H9 (cell line): ENCODE measurements at regions not wholly inside any gene's neighbourhood (a gene's known extent, or its start where the extent isn't known, plus 50 kb on each side); places are given as distances from the start of the nearest gene placed in this dataset.

Experiments used
- DNase-seq: peaks from one replicate; pipeline ENCODE4 v3.0.0-alpha.2; 2017
- H2AFZ ChIP-seq: one replicate; pipeline ENCODE4 v1.6.1; 2013; ENCODE audit warnings: mild to moderate bottlenecking, low read length, control low read depth, moderate library complexity
- H2AK5ac ChIP-seq: 2 replicates; pipeline ENCODE4 v1.6.1; 2013; ENCODE audit warnings: low read length, control low read depth, mixed read lengths; ENCODE audit not compliant: insufficient read length
- H2BK120ac ChIP-seq: one replicate; pipeline ENCODE4 v1.6.1; 2013; ENCODE audit warnings: low read depth, mild to moderate bottlenecking, low read length, control low read depth, inconsistent platforms; ENCODE audit not compliant: poor library complexity, severe bottlenecking
- H2BK12ac ChIP-seq: 2 replicates; pipeline ENCODE4 v1.6.1; 2013; ENCODE audit warnings: low read length, control low read depth, mixed read lengths, low read depth; ENCODE audit not compliant: insufficient read length
- H2BK15ac ChIP-seq: 2 replicates; pipeline ENCODE4 v1.6.1; 2013; ENCODE audit warnings: low read depth, low read length, control low read depth
- H2BK20ac ChIP-seq: one replicate; pipeline ENCODE4 v1.6.1; 2013; ENCODE audit warnings: low read depth, mild to moderate bottlenecking, low read length, control low read depth, inconsistent platforms; ENCODE audit not compliant: poor library complexity, severe bottlenecking
- H2BK5ac ChIP-seq: 2 replicates; pipeline ENCODE4 v1.6.1; 2013; ENCODE audit warnings: low read length, control low read depth, mixed read lengths; ENCODE audit not compliant: insufficient read length
- H3K14ac ChIP-seq: 2 replicates; pipeline ENCODE4 v1.6.1; 2013; ENCODE audit warnings: low read length, control low read depth; ENCODE audit not compliant: insufficient read depth
- H3K18ac ChIP-seq: 2 replicates; pipeline ENCODE4 v1.6.1; 2013; ENCODE audit warnings: low read depth, mild to moderate bottlenecking, mixed read lengths, low read length, control low read depth; ENCODE audit not compliant: insufficient read length
- H3K23ac ChIP-seq: 2 replicates; pipeline ENCODE4 v1.6.1; 2013; ENCODE audit warnings: low read length, control low read depth, mixed read lengths, low read depth; ENCODE audit not compliant: insufficient read length
- H3K23me2 ChIP-seq: 2 replicates; pipeline ENCODE4 v1.6.1; 2013; ENCODE audit warnings: low read depth, mild to moderate bottlenecking, mixed read lengths, low read length, control low read depth; ENCODE audit not compliant: insufficient read length, poor library complexity, severe bottlenecking
- H3K27ac ChIP-seq: 2 replicates; pipeline ENCODE4 v1.5.1; 2013; ENCODE audit warnings: low read length, control low read depth, mixed read lengths, low read depth; ENCODE audit not compliant: insufficient read length
- H3K27me3 ChIP-seq: 2 replicates; pipeline ENCODE4 v1.6.1; 2013; ENCODE audit warnings: low read length, control low read depth, inconsistent platforms; ENCODE audit not compliant: insufficient read depth
- H3K4ac ChIP-seq: 2 replicates; pipeline ENCODE4 v1.6.1; 2013; ENCODE audit warnings: low read depth, mild to moderate bottlenecking, control low read depth, inconsistent platforms, low read length, moderate library complexity
- H3K4me1 ChIP-seq: 2 replicates; pipeline ENCODE4 v1.6.1; 2013; ENCODE audit warnings: low read length, control low read depth, inconsistent platforms; ENCODE audit not compliant: insufficient read depth
- H3K4me2 ChIP-seq: 2 replicates; pipeline ENCODE4 v1.6.1; 2013; ENCODE audit warnings: low read length, control low read depth, mixed read lengths; ENCODE audit not compliant: insufficient read length, insufficient read depth
- H3K56ac ChIP-seq: 2 replicates; pipeline ENCODE4 v1.6.1; 2013; ENCODE audit warnings: low read depth, mild to moderate bottlenecking, mixed read lengths, low read length, control low read depth; ENCODE audit not compliant: insufficient read length
- H3K79me1 ChIP-seq: 2 replicates; pipeline ENCODE4 v1.6.1; 2013; ENCODE audit warnings: low read depth, mild to moderate bottlenecking, moderate library complexity, low read length, control low read depth, inconsistent platforms; ENCODE audit not compliant: insufficient read depth, poor library complexity, severe bottlenecking
- H3K79me2 ChIP-seq: 2 replicates; pipeline ENCODE4 v1.6.1; 2013; ENCODE audit warnings: low read length, control low read depth, inconsistent platforms; ENCODE audit not compliant: insufficient read depth
- H3K9ac ChIP-seq: 2 replicates; pipeline ENCODE4 v1.6.1; 2013; ENCODE audit warnings: low read length, control low read depth, mixed read lengths; ENCODE audit not compliant: insufficient read length; ENCODE audit errors: extremely low read depth
- H3K9me3 ChIP-seq: one replicate; pipeline ENCODE4 v1.6.1; 2013; ENCODE audit warnings: low read depth, low read length, inconsistent platforms; ENCODE audit not compliant: control insufficient read depth
- H3T11ph ChIP-seq: one replicate; pipeline ENCODE4 v1.6.1; 2013; ENCODE audit warnings: mild to moderate bottlenecking, low read length, control low read depth, inconsistent platforms
- H4K20me1 ChIP-seq: one replicate; pipeline ENCODE4 v1.6.1; 2013; ENCODE audit not compliant: control insufficient read depth, insufficient read length, insufficient read depth
- H4K5ac ChIP-seq: 2 replicates; pipeline ENCODE4 v1.6.1; 2013; ENCODE audit warnings: low read depth, mild to moderate bottlenecking, mixed read lengths, low read length, control low read depth; ENCODE audit not compliant: insufficient read length
- H4K8ac ChIP-seq: replicated peaks from 2 replicates; pipeline ENCODE4 v1.6.1; 2013; ENCODE audit warnings: low read length, control low read depth, mixed read lengths, low read depth; ENCODE audit not compliant: insufficient read length
- H4K91ac ChIP-seq: 2 replicates; pipeline ENCODE4 v1.6.1; 2013; ENCODE audit warnings: low read depth, mild to moderate bottlenecking, moderate library complexity, mixed read lengths, low read length, control low read depth; ENCODE audit not compliant: insufficient read length
- H3K27ac Mint-ChIP-seq, 3 experiments: 2 replicates in 2 of 3; 3 replicates in 1 of 3; pipeline ENCODE4 v1.8.0; 2020 to 2021; ENCODE audit warnings: mixed read lengths in 3 of 3, mild to moderate bottlenecking in 1 of 3, moderate library complexity in 1 of 3
- H3K27me3 Mint-ChIP-seq: 2 replicates; pipeline ENCODE4 v1.8.0; 2021; ENCODE audit warnings: low read depth, mild to moderate bottlenecking, moderate library complexity, mixed read lengths
- H3K36me3 Mint-ChIP-seq, 3 experiments: 2 replicates in 2 of 3; 3 replicates in 1 of 3; pipeline ENCODE4 v1.8.0; 2020 to 2021; ENCODE audit warnings: low read depth in 3 of 3, mixed read lengths in 3 of 3; ENCODE audit not compliant: insufficient read depth in 1 of 3
- H3K4me1 Mint-ChIP-seq, 2 experiments: 2 replicates each; pipeline ENCODE4 v1.8.0; 2020; ENCODE audit warnings: mixed read lengths in 2 of 2
- H3K4me3 Mint-ChIP-seq, 2 experiments: 2 replicates in 1 of 2; 3 replicates in 1 of 2; pipeline ENCODE4 v1.8.0; 2020 to 2021; ENCODE audit warnings: mild to moderate bottlenecking in 2 of 2, mixed read lengths in 2 of 2, moderate library complexity in 1 of 2
- H3K9me3 Mint-ChIP-seq, 2 experiments: 2 replicates in 1 of 2; 3 replicates in 1 of 2; pipeline ENCODE4 v1.8.0; 2020; ENCODE audit warnings: mild to moderate bottlenecking in 2 of 2, mixed read lengths in 2 of 2, moderate library complexity in 1 of 2
- CTCF ChIP-seq: fragments of 200-600 bp; sonication (generic); conservative IDR thresholded peaks from 3 replicates; pipeline ENCODE4 v1.8.0; 2021; ENCODE audit warnings: antibody characterized with exemption, mild to moderate bottlenecking
- WGBS: extraction: QIAGEN DNeasy Blood & Tissue Kit; methylation state at CpG from one replicate; pipeline ENCODE4 v1.1.7; 2013; ENCODE audit warnings: missing lambda C conversion rate, low lambda C conversion rate, mixed read lengths; ENCODE audit not compliant: insufficient read length; ENCODE audit errors: extremely low coverage; 5-methylcytosine and 5-hydroxymethylcytosine counted together

DNA sequence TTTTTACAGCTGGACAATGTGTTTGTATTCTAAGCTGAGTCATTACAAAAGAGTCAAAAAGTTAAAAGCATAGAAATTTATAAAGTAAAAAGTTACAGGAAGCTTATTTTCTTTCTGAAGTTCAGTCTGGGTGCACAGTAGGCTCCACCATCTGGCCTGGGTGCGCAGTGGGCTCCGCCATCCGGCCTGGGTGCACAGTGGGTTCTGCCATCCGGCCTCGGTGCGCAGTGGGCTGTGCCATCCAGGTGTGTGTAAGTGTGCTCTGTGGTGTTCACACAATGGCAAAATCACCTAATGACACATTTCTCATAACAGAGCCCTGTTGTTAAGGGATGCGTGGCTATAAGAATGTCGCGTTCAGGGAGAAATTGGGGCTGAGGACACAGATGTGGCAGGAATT, 195.5 kb downstream of the ANKRD30B start:
- Histone ChIP-seq H2AK5ac (no peak overlapping the region), H3K4ac (no peak overlapping the region), H2BK5ac (no peak overlapping the region), H4K5ac (no peak overlapping the region), H2BK120ac (no peak overlapping the region), H3K9me3 (peaks cover 93% of the 10 kb centered on the region), H2BK15ac (no peak overlapping the region), H4K91ac (no peak overlapping the region), H2BK12ac (no peak overlapping the region), H3K56ac (no peak overlapping the region), H3K4me1 (no peaks in the 10 kb centered on the region), H3K79me2 (no peaks in the 10 kb centered on the region), H2BK20ac (no peak overlapping the region), H3T11ph (no peak overlapping the region), H3K9ac (no peak overlapping the region), H4K8ac (no peak overlapping the region), H3K14ac (no peak overlapping the region), H3K23ac (no peak overlapping the region), H3K27ac (no peak overlapping the region), H3K18ac (no peak overlapping the region), H3K27me3 (no peaks in the 10 kb centered on the region), H2AFZ (no peak overlapping the region), H3K23me2 (peaks cover 2% of the 10 kb centered on the region), H3K79me1 (no peaks in the 10 kb centered on the region), H4K20me1 (no peaks in the 10 kb centered on the region), H3K4me2 (no peak overlapping the region)
- no peaks in the 10 kb centered on the region for H3K4me1 Mint-ChIP-seq
- H3K27me3 Mint-ChIP-seq, result no peaks in the 10 kb centered on the region; the same call in 1 of the 2 replicates
- H3K9me3 Mint-ChIP-seq, result peaks cover 93 to 96% of the 10 kb centered on the region in 2 experiments
- peaks cover 5 to 16% (median 12%) of the 10 kb centered on the region in 3 experiments; a peak in 6 of 7 replicates for H3K36me3 Mint-ChIP-seq
- TF ChIP-seq CTCF, result no peak
- DNase-seq, result no peak
- no peak overlapping the region for H3K27ac Mint-ChIP-seq
- no CpG with 5 or more reads among the region's 9 CpGs for whole genome bisulfite sequencing
- H3K4me3 Mint-ChIP-seq, result no peak overlapping the region; a peak in 1 of 5 replicates
